Spleen (tissue), 11 donors: ENCODE measurements at regions not wholly inside any gene's neighbourhood (a gene's known extent, or its start where the extent isn't known, plus 50 kb on each side); places are given as distances from the start of the nearest gene placed in this dataset.
"Not testable (repeated sequence)": the region's sequence is repeated elsewhere in the genome, so short reads cannot be mapped to it uniquely, and the experiment has no call there.

ENCODE experiments used
- DNase-seq: peaks from one replicate; pipeline ENCODE4 v3.0.0-alpha.2; 2020
- H3K27ac ChIP-seq, 8 donors: fragments of 200-600 bp; sonication (generic) in 7 of 8; 1 replicate in 4 of 8; 2 replicates in 4 of 8; pipeline versions ENCODE4 v1.5.0 to v1.8.0; 2016 to 2021; ENCODE audit warnings: inconsistent platforms in 4 of 8, mild to moderate bottlenecking in 4 of 8, moderate library complexity in 1 of 8
- H3K27me3 ChIP-seq, 7 donors: fragments of 200-600 bp; sonication (generic) in 6 of 7; replicated peaks in 1 of 7; 1 replicate in 4 of 7; 2 replicates in 3 of 7; pipeline versions ENCODE4 v1.5.0 to v1.8.0; 2016 to 2021; ENCODE audit warnings: inconsistent platforms in 3 of 7, mild to moderate bottlenecking in 1 of 7
- H3K36me3 ChIP-seq, 6 donors: fragments of 200-600 bp; sonication (generic) in 5 of 6; 1 replicate in 4 of 6; 2 replicates in 2 of 6; pipeline versions ENCODE4 v1.5.0 to v1.8.0; 2016 to 2021; ENCODE audit warnings: inconsistent platforms in 2 of 6
- H3K4me1 ChIP-seq, 6 donors: fragments of 200-600 bp; sonication (generic) in 5 of 6; 1 replicate in 3 of 6; 2 replicates in 3 of 6; pipeline versions ENCODE4 v1.5.0 to v1.8.0; 2016 to 2021; ENCODE audit warnings: inconsistent platforms in 3 of 6
- H3K4me3 ChIP-seq, 8 donors: fragments of 200-600 bp; sonication (generic) in 7 of 8; 1 replicate in 4 of 8; 2 replicates in 4 of 8; pipeline versions ENCODE4 v1.5.0 to v1.8.0; 2016 to 2021; ENCODE audit warnings: inconsistent platforms in 4 of 8, mild to moderate bottlenecking in 4 of 8, moderate library complexity in 2 of 8
- H3K9me3 ChIP-seq, 8 donors: fragments of 200-600 bp; sonication (generic) in 7 of 8; 1 replicate in 4 of 8; 2 replicates in 4 of 8; pipeline versions ENCODE4 v1.5.0 to v1.8.0; 2016 to 2021; ENCODE audit warnings: inconsistent platforms in 4 of 8
- CTCF ChIP-seq, 11 experiments: fragments of 200-600 bp in 7 of 11; fragments of 450-650 bp in 4 of 11; sonication (generic) in 4 of 11; IDR thresholded peaks in 8 of 11; conservative IDR thresholded peaks in 3 of 11; 1 replicate in 7 of 11; 2 replicates in 4 of 11; pipeline versions ENCODE4 v1.4.0 to v1.8.0; 2016 to 2021; ENCODE audit warnings: antibody characterized with exemption in 11 of 11, inconsistent platforms in 4 of 11, mild to moderate bottlenecking in 1 of 11
- POLR2A ChIP-seq, 3 donors: fragments of 450-650 bp; IDR thresholded peaks; one replicate each; pipeline ENCODE4 v1.5.1; 2017; ENCODE audit warnings: antibody characterized with exemption in 3 of 3, mild to moderate bottlenecking in 1 of 3
- POLR2AphosphoS5 ChIP-seq, 3 donors: sonication (generic); formaldehyde crosslinking; IDR thresholded peaks; one replicate each; pipeline ENCODE4 v1.5.1; 2017; ENCODE audit warnings: antibody characterized with exemption in 3 of 3
- WGBS, 5 donors: extraction: QIAGEN DNeasy Blood & Tissue Kit in 3 of 5; methylation state at CpG; one replicate each; pipeline versions ENCODE4 v1.1.5 to v1.1.7; 2013 to 2018; 5-methylcytosine and 5-hydroxymethylcytosine counted together
- intact Hi-C: fragments of 100-400 bp; cut with DNase I; formaldehyde crosslinking; loops from one replicate; pipeline ENCODE4 v1.15.0; 2023; ENCODE audit warnings: low total_unique reads
- donor health status: healthy with polysubstance abuse.
- donor health status: DM: no; HTN: no; CAD: no; lungs with moderate emphysema.
- donor health status: DM: no; HTN: no; CAD: no.
- donor health status: Bipolar disorder and iron deficiency.
- donor health status: healthy.
- donor health status: DM: no; HTN: no; CAD: no.
- donor health status: DM: yes; HTN: yes; CAD: no.

DNA sequence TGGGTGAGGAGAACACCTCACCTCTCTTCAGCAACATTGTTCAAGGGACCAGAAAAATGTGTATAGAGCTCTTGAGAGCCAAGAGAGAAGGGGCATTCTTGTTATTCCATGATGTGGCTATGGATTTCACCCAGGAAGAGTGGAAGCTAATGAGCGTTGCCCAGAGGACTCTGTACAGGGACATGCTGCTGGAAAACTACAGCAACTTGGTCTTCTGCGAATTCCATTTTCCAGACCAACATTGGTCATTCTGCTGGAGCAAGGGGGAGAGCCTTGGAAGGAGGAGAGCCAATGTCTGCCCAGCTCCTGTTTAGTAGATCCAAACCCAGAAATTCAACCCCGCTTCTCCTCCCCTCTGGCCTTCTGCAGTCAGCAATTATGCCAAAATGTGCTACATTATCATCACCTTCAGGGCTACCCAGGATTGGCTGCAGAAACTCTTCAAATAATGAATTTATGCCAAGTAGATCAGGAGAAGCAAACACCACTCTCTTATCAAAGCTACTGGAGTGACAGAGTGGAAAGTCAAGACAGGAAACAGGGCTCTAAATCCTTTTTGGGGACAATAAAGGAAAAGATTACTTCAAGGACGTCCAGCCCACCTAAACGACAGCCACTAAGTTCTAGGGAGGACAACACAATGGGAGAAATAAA lies 707.5 kb upstream of the LUZP2 start:
- TF ChIP-seq CTCF (IDR thresholded peaks at IDR 0.05 in 8 of 11, conservative IDR thresholded peaks at IDR 0.05 in 3 of 11) (no peak), POLR2AphosphoS5 (IDR thresholded peaks at IDR 0.05) (no peak), POLR2A (IDR thresholded peaks at IDR 0.05) (no peak)
- 51 to 83% (median 55%) methylated on average over 5 of the region's 5 CpGs for WGBS, 5 donors
- DNase-seq, result no peak
- Histone ChIP-seq H3K4me3 (no peak overlapping the region), H3K4me1 (no peaks in the 10 kb centered on the region), H3K27me3 (no peaks in the 10 kb centered on the region), H3K27ac (no peak overlapping the region), H3K36me3 (no peaks in the 10 kb centered on the region), H3K9me3 (peaks cover 0 to 19% (median 0%) of the 10 kb centered on the region in 8 donors)
- intact Hi-C loops, result no loop called here

GRCh38 chr11:23789938-23790371 lies 706.9 kb upstream of the LUZP2 start:
- TF ChIP-seq POLR2A (IDR thresholded peaks at IDR 0.05), result no peak
- TF ChIP-seq POLR2AphosphoS5 (IDR thresholded peaks at IDR 0.05), result no peak
- TF ChIP-seq CTCF (IDR thresholded peaks at IDR 0.05 in 8 of 11, conservative IDR thresholded peaks at IDR 0.05 in 3 of 11), result no peak
- intact Hi-C loops, result no loop called here
- no peak for DNase-seq
- H3K27me3 ChIP-seq, result no peaks in the 10 kb centered on the region
- H3K4me1 ChIP-seq, result no peaks in the 10 kb centered on the region
- no peaks in the 10 kb centered on the region for H3K36me3 ChIP-seq
- H3K9me3 ChIP-seq, result peaks cover 0 to 13% (median 0%) of the 10 kb centered on the region in 8 donors
- WGBS, 5 donors, result 73 to 86% (median 81%) methylated on average over 4 of the region's 4 CpGs
- H3K27ac ChIP-seq, result no peak overlapping the region
- H3K4me3 ChIP-seq, result no peak overlapping the region

DNA sequence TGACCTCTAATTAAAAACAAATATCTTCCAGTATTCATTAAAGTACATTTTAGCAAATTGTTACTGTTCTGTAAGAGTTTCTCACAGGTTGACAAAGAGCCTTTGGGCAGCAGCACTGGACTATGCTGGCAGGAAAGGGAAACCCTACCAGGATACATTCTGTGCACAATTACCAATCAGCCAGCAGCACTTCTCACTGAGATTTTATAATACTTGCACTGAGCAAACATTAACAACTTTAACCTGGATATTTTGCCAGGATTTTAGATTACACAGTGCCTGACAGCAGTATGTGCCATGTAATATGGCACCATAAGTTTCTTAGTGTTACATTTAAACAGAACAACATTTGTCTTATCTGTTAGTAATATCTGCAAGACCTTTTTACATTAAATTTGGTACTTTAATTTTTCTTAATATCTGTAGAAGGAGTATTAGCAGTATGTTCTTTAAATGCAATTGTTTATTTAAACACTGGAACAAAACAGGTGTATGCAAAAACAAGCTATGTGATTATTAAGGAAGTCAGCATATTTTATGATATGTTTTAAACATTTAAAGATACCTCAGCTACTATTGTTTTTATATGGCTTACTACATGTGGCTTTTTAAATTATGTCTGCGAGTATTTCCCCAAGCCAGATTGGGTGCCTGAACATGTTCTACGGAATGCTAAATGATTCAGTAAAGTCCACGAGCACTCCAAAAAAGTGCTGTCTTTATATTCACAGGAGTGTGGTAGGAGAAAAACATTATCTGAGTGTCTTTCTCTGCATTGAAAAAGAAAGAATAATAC lies 699.0 kb upstream of the LUZP2 start:
- 80 to 96% (median 85%) methylated on average over 3 of the region's 3 CpGs for WGBS, 5 donors
- no peak overlapping the region for H3K4me3 ChIP-seq
- H3K4me1 ChIP-seq, result no peaks in the 10 kb centered on the region
- H3K36me3 ChIP-seq, result no peaks in the 10 kb centered on the region
- H3K27ac ChIP-seq, result no peak overlapping the region
- no peak for TF ChIP-seq POLR2A (IDR thresholded peaks at IDR 0.05)
- TF ChIP-seq POLR2AphosphoS5 (IDR thresholded peaks at IDR 0.05), result no peak
- TF ChIP-seq CTCF (IDR thresholded peaks at IDR 0.05 in 8 of 11, conservative IDR thresholded peaks at IDR 0.05 in 3 of 11), result no peak
- no peak for DNase-seq
- no peaks in the 10 kb centered on the region for H3K27me3 ChIP-seq
- intact Hi-C loops, result no loop called here
- no peaks in the 10 kb centered on the region for H3K9me3 ChIP-seq

DNA sequence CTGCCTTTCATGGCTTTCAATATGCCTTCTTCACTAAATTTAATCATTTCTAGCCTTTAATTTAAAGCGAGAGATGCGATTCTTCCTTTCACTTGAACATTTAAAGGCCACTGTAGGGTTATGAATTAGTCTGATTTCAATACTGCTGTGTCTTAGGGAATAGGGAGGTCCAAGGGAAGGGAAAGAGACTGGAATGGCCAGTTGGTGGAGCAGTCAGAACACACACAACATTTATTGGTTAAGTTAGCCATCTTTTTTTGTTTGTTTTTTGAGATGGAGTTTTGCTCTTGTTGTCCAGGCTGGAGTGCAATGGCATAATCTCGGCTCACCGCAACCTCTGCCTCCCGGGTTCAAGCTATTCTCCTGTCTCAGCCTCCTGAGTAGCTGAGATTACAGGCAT lies 662.5 kb upstream of the LUZP2 start:
- intact Hi-C loops, H3K9me3 ChIP-seq: not testable (repeated sequence)

More for the DNA sequence above, 662.5 kb upstream of the LUZP2 start:
- H3K27me3 ChIP-seq, H3K27ac ChIP-seq, H3K36me3 ChIP-seq, H3K4me1 ChIP-seq, H3K4me3 ChIP-seq, DNase-seq: not testable (repeated sequence)
- WGBS, 5 donors, result 87 to 95% (median 91%) methylated on average over 5 of the region's 5 CpGs
